Esophagus squamous epithelium (tissue), 5 donors: ENCODE measurements at regions not wholly inside any gene's neighbourhood (a gene's known extent, or its start where the extent isn't known, plus 50 kb on each side); places are given as distances from the start of the nearest gene placed in this dataset.

ENCODE experiments used
- DNase-seq: peaks from one replicate; lab custom pipeline; 2025; lab: John Stamatoyannopoulos, UW
- H3K27ac ChIP-seq, 4 donors: fragments of 200-600 bp; sonication (generic); one replicate each; pipeline ENCODE4 v1.5.1; 2016 to 2019; ENCODE audit warnings: mild to moderate bottlenecking in 1 of 4
- H3K27me3 ChIP-seq, 4 donors: fragments of 200-600 bp; sonication (generic); 1 replicate in 3 of 4; 2 replicates in 1 of 4; pipeline versions ENCODE4 v1.5.1 to v1.6.0; 2017 to 2021; ENCODE audit warnings: antibody characterized with exemption in 1 of 4
- H3K36me3 ChIP-seq, 3 donors: fragments of 200-600 bp; sonication (generic); one replicate each; pipeline ENCODE4 v1.5.1; 2016 to 2019
- H3K4me1 ChIP-seq, 3 donors: fragments of 200-600 bp; sonication (generic); one replicate each; pipeline ENCODE4 v1.5.1; 2017 to 2019
- H3K4me3 ChIP-seq, 4 donors: fragments of 200-600 bp; sonication (generic); 1 replicate in 3 of 4; 2 replicates in 1 of 4; pipeline ENCODE4 v1.5.1; 2016 to 2019; ENCODE audit warnings: mild to moderate bottlenecking in 2 of 4, moderate library complexity in 1 of 4
- H3K9me3 ChIP-seq, 3 donors: fragments of 200-600 bp; sonication (generic); one replicate each; pipeline ENCODE4 v1.5.1; 2016 to 2019
- CTCF ChIP-seq, 6 experiments: fragments of 450-650 bp in 4 of 6; fragments of 200-600 bp in 2 of 6; sonication (generic) in 2 of 6; IDR thresholded peaks; one replicate each; pipeline ENCODE4 v1.5.1; 2016 to 2019; ENCODE audit warnings: antibody characterized with exemption in 6 of 6, mild to moderate bottlenecking in 4 of 6, moderate library complexity in 4 of 6
- POLR2A ChIP-seq, 4 donors: fragments of 450-650 bp; IDR thresholded peaks; one replicate each; pipeline ENCODE4 v1.6.1; 2017; ENCODE audit warnings: antibody characterized with exemption in 4 of 4, mild to moderate bottlenecking in 4 of 4, moderate library complexity in 3 of 4
- WGBS, 2 donors: methylation state at CpG; one replicate each; pipeline ENCODE4 v1.1.5; 2018; 5-methylcytosine and 5-hydroxymethylcytosine counted together
- intact Hi-C: fragments of 100-400 bp; cut with DNase I; formaldehyde crosslinking; loops from one replicate; pipeline ENCODE4 v1.15.0; 2022
- donor health status: DM: yes; HTN: yes; CAD: no.

- TF ChIP-seq CTCF (IDR thresholded peaks at IDR 0.05) (no peak), POLR2A (IDR thresholded peaks at IDR 0.05) (no peak)
- intact Hi-C loops = no loop called here
- Histone ChIP-seq H3K27ac (no peak overlapping the region), H3K27me3 (no peaks in the 10 kb centered on the region), H3K9me3 (no peaks in the 10 kb centered on the region), H3K4me3 (no peak overlapping the region), H3K36me3 (no peaks in the 10 kb centered on the region), H3K4me1 (peaks cover 0 to 12% (median 3%) of the 10 kb centered on the region in 3 donors)
- 78 to 89% methylated on average over 5 of the region's 5 CpGs for WGBS, 2 donors
- DNase-seq = no peak
These were observed 93.9 kb downstream of the DUSP6 start for GRCh38 chr12:89258240-89258969.

- Histone ChIP-seq H3K36me3 (no peaks in the 10 kb centered on the region), H3K27ac (no peak overlapping the region), H3K4me1 (peaks cover 0 to 20% (median 3%) of the 10 kb centered on the region in 3 donors), H3K4me3 (no peak overlapping the region), H3K27me3 (no peaks in the 10 kb centered on the region), H3K9me3 (no peaks in the 10 kb centered on the region)
- intact Hi-C loops = no loop called here
- TF ChIP-seq CTCF (IDR thresholded peaks at IDR 0.05) (no peak), POLR2A (IDR thresholded peaks at IDR 0.05) (no peak)
- WGBS, 2 donors = 82 to 91% methylated on average over 5 of the region's 5 CpGs
- no peak for DNase-seq
These were observed 95.0 kb downstream of the DUSP6 start for GRCh38 chr12:89257340-89257739.

- WGBS, 2 donors = 100% methylated on average over 1 of the region's 1 CpG
- H3K27ac ChIP-seq = no peak overlapping the region
These were observed 96.2 kb downstream of the DUSP6 start for GRCh38 chr12:89256060-89256459.

GRCh38 chr12:89253488-89253887 lies 98.8 kb downstream of the DUSP6 start:
- intact Hi-C loops = no loop called here
- Histone ChIP-seq H3K27me3 (no peaks in the 10 kb centered on the region), H3K4me1 (peaks cover 3 to 36% (median 10%) of the 10 kb centered on the region in 3 donors), H3K4me3 (no peak overlapping the region), H3K9me3 (no peaks in the 10 kb centered on the region), H3K27ac (no peak overlapping the region), H3K36me3 (no peaks in the 10 kb centered on the region)
- WGBS, 2 donors = 63 to 70% methylated on average over 1 of the region's 1 CpG
- no peak for DNase-seq
- TF ChIP-seq CTCF (IDR thresholded peaks at IDR 0.05) = no peak
- no peak for TF ChIP-seq POLR2A (IDR thresholded peaks at IDR 0.05)

More at GRCh38 chr12:89256060-89256459, 96.2 kb downstream of the DUSP6 start:
- no peak for TF ChIP-seq POLR2A (IDR thresholded peaks at IDR 0.05)
- TF ChIP-seq CTCF (IDR thresholded peaks at IDR 0.05) = no peak
- H3K27me3 ChIP-seq = no peaks in the 10 kb centered on the region
- H3K36me3 ChIP-seq = no peaks in the 10 kb centered on the region
- DNase-seq = no peak
- H3K4me3 ChIP-seq = no peak overlapping the region
- no peaks in the 10 kb centered on the region for H3K9me3 ChIP-seq
- intact Hi-C loops = no loop called here
- peaks cover 3 to 21% (median 10%) of the 10 kb centered on the region in 3 donors for H3K4me1 ChIP-seq

- DNase-seq = no peak
- H3K4me1 ChIP-seq = peaks cover 3 to 46% (median 10%) of the 10 kb centered on the region in 3 donors
- H3K9me3 ChIP-seq = no peaks in the 10 kb centered on the region
- WGBS, 2 donors = 61 to 66% methylated on average over 4 of the region's 4 CpGs
- TF ChIP-seq POLR2A (IDR thresholded peaks at IDR 0.05) = no peak
- TF ChIP-seq CTCF (IDR thresholded peaks at IDR 0.05) = no peak
- H3K27me3 ChIP-seq = no peaks in the 10 kb centered on the region
- intact Hi-C loops = no loop called here
- no peaks in the 10 kb centered on the region for H3K36me3 ChIP-seq
- no peak overlapping the region for H3K4me3 ChIP-seq
- H3K27ac ChIP-seq = peak overlapping the region in 2 of 4 donors; percentile 2 to 54
These were observed 100.0 kb downstream of the DUSP6 start for GRCh38 chr12:89252284-89252683.
